ENCODE measurements at regions not wholly inside any gene's neighbourhood (a gene's known extent, or its start where the extent isn't known, plus 50 kb on each side); places are given as distances from the start of the nearest gene placed in this dataset.
"Not testable (repeated sequence)": the region's sequence is repeated elsewhere in the genome, so short reads cannot be mapped to it uniquely, and the experiment has no call there.

- no peak for DNase-seq
Measured at GRCh38 chr13:90032841-90033493, 1314.5 kb upstream of the MIR17HG start.

GRCh38 chr13:90039516-90039915 is 1308.0 kb upstream of the MIR17HG start:
- DNase-seq, result no peak

DNA sequence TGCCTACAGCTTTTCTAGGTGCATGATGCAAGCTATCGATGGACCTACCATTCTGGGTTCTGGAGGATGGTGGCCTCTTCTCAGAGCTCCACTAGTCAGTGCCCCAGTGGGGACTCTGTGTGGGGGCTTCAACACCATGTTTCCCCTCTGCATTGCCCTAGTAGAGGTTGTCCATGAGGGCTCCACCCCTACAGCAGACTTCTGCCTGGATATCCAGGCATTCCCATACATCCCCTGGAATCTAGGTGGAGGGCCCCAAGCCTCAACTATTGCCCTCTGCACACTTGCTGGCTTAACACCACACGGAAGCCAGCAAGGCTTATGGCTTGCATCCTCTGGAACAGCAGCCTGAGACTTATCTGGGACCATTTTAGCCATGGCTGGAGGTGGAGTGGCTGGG is 1299.9 kb upstream of the MIR17HG start:
- DNase-seq, result no peak

DNA sequence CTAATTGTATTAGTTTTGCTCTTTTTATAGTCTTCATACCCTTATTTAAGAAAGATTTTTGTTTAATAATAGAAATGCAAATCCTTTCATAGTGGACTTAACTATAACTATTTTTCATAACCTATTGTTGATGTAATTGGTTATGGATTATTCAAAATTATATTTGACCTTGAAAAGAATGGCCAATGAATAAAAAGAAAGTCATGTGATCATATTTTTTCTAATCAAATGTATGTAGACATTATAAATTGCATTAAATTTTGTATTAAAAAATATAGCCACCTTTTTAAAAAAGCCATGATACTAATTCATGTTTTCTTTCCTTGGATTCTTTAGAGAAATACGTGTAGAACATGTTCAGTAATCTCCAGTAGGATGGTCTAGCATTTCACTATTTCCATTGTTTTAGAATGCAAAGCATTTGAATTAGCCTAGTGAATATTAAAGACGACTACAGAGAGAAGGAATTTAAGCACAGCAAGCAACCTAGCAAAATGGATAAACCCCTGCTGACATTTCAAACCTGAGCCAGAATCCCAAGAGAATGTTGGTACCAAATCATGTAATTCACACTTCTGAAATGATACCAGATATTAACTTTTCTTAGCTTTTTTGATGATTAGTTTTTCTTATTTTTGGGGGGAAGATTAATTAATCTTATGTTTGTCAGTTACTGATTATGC is 1297.4 kb upstream of the MIR17HG start:
- no peak for DNase-seq

DNA sequence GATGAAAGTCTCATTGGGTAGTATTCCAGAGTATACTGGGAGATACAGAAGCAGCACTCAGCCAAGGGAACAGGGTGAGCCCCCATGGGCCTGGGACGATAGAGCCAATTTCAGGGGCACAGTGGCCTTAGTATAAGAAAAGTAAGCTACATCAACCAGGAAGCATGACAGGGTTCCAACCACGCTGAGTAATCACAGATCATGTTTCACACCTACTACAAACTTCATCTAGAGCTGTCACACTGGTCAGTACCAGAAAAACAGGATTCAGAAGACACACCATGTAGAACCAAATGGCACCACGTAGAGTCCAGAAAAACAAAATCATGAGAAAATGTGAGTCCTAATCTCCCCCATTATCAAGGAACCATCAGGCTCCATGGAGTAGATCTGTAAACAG is 1292.4 kb upstream of the MIR17HG start:
- DNase-seq, result peak; percentile 5

GRCh38 chr13:90055760-90056159 is 1291.7 kb upstream of the MIR17HG start:
- no peak for DNase-seq

DNA sequence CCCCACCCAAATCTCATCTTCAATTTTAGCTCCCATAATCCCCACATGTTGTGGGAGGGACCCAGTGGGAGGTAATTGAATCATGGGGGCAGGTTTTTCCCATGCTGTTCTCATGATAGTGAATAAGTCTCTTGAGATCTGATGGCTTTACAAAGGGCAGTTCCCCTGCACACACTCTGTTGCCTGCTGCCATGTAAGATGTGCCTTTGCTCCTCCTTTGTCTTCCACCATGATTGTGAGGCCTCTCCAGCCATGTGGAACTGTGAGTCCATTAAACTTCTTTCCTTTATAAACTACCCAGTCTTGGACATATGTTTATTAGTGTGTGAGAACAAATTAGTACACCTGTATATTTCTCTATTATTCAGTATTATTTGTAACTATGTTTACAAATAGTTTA is 1283.3 kb upstream of the MIR17HG start:
- DNase-seq, result not testable (repeated sequence)

DNA sequence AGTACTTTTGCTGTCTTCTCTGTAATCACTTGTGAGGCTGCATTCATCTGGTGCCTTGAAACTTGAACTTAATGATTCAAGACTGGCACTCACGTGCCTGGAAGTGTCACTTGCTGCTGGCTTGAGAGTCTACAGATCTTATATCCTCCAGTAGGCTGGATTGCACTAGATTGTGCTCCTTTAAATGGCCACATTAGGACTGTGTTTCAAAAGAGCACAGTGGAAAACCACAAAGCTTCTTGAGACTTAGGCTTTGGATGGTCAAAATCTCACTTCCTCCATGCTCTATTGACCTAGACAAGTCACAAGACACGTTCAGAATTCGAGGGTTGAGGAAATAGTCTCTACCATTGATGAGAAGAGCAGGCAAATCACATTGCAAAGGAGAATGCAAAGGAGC is 1278.8 kb upstream of the MIR17HG start:
- no peak for DNase-seq

- peak; percentile 8 for DNase-seq
Measured at GRCh38 chr13:90070362-90070761, 1277.1 kb upstream of the MIR17HG start.

- DNase-seq, result no peak
Measured at GRCh38 chr13:90070837-90071525, 1276.5 kb upstream of the MIR17HG start.

- DNase-seq, result peak; percentile 6
Measured at GRCh38 chr13:90084684-90085290, 1262.7 kb upstream of the MIR17HG start.

- no peak for DNase-seq
Measured at GRCh38 chr13:90089051-90089450, 1258.4 kb upstream of the MIR17HG start.

DNA sequence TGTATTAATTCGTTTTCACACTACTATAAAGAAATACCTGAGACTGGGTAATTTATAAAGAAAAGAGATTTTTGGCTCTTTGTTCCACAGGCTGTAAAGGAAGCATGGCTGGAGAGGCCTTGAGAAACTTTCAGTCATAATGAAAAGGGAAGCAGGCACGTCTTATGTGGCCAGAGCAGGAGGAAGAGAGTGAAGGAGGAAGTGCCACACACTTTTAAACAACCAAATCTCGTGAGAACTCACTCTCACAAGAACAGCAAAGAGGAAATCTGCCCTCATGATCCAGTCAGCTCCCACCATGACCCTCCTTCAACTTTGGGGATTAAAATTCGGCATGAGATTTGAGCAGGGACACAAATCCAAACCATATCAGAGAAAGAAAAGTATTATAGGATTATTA is 1255.9 kb upstream of the MIR17HG start:
- DNase-seq, result no peak

GRCh38 chr13:90094357-90094756 is 1253.1 kb upstream of the MIR17HG start:
- DNase-seq, result no peak

DNA sequence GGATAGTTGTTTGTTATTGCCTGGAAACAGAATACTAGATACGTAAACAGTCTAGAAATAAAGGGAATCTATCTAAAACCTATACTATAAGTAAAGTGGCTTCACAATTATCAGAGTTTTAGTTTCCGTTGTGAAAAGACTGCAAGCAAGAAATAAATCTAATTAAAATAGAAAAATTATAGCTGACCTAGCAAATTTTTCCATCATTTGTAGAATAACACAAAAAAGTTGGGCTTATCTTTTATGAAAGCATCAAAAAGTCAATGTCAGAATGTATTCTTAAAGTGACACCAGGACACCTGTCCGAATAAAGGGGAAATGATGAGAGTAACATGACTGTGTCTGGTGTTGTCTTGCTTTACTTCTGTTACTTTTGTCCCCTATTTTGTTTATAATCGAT is 1248.9 kb upstream of the MIR17HG start:
- no peak for DNase-seq

GRCh38 chr13:90099847-90100246 is 1247.6 kb upstream of the MIR17HG start:
- DNase-seq, result no peak

DNA sequence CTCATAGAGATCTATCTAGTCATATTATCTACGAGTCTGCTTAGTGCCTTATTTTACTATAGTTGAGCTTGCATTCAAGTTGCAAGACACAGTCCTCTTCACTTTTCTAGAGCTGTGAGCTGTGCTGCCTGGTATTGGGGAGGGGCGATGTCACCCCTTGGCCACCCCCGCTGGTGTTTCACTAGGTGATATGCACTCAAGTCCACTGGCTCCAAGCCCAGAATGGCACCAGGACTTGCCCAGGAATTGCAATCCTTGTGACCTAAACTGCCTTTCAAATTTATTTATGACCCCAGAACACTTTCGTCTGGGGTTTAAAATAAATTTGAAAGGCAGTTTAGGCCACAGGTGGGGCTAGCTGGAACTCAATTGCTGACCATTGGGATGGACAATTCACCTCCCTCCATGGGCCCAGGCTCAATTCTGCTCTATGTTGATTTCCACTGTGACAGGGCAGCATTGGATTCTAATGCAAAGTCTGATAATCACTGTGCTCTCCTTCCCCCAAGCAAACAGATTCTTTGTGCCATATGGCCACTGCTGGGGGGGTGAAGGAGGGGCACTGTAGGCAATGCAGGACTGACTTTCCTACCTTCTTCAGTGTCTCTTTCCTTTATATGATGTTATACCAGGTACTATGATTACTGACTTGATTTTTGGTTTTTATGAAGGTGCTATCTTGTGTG is 1244.2 kb upstream of the MIR17HG start:
- no peak for DNase-seq

- no peak for DNase-seq
Measured at GRCh38 chr13:90104764-90105163, 1242.7 kb upstream of the MIR17HG start.

DNA sequence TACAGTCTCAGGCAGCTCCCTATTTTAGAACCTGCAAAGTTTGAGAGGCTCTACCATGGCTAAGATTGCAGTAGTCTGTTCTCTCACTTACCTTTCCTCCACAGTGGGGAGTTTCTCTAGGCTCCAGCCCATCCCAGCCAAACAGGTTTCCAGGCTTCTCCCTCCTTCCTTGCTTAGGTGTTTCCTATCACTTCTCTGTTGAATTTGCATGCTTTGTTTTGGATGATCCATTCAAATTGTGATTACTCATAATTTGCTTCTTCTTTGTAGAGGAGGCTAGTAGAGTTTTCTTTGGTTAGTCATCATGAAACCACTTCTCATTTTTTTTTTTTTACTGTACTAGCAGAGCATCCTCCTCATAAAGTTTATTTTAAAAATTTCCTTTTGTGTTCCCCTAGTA is 1242.2 kb upstream of the MIR17HG start:
- DNase-seq, result peak; percentile 57

- peak; percentile 5 for DNase-seq
Measured at GRCh38 chr13:90105849-90106496, 1241.5 kb upstream of the MIR17HG start.

DNA sequence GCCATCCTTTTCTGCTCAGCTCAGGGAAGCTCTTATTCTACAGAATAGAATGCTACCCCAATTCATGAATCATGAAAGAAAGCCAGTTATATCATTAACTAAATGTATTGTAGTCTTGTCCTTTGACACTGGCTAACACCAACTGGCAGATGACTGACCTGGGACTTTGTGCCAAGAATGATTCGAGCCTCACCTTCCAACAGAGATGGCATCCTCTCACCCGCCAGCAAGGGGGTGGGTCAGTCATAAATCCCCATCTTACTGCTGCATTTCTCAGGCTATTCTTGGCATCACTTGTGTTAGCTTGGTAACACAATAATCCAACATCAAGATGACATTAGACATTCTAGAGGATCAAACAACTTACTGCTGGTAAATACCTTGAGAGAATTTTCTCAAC is 1239.8 kb upstream of the MIR17HG start:
- DNase-seq, result no peak

DNA sequence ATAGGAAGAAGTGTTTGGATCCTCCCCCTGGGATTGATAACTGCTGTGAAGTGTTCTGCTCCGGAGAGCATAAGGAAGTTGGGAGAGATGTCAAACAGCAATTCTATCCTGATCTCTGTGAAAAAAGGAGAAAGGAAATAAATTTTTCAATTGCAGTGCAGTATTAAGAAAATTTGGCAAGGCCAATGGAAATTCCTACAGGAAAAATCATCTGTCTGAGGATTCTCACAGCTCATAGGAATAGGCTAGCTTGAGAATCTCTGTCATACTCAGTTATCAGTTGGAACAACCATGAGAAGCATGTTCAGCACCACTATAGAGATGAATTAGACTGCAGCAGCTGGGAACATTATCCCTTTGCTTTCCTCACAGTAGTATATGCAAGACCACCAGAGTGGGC is 1238.9 kb upstream of the MIR17HG start:
- DNase-seq, result peak; percentile 13

DNA sequence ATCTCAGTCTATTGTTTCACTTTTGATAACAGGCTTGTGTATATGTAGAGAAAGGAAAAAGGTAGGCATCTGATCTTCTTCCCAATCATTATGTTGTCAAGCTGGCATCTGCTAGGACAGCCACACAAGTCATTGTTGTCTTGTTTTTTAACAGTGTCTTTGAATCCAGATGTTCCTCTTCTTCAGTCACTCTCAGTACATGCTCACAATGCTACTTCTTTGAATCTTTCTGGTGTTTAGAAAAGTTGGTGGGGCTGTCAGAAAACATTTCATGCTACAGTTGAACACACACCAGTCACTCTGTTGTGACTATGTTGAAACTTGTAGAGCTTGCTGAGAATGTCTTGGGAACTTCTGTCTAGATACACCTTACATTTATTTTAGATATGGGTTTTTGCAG is 1231.4 kb upstream of the MIR17HG start:
- DNase-seq, result no peak
